Activated CD4-positive, alpha-beta memory T cell treated with anti-CD3 and anti-CD28 coated beads for 36 hours (primary cell): ENCODE measurements at regions not wholly inside any gene's neighbourhood (a gene's known extent, or its start where the extent isn't known, plus 50 kb on each side); places are given as distances from the start of the nearest gene placed in this dataset.
"Not testable (repeated sequence)": the region's sequence is repeated elsewhere in the genome, so short reads cannot be mapped to it uniquely, and the experiment has no call there.

Experiments
- CTCF ChIA-PET: fragments of 350-600 bp; sonication (Branson Sonifier 250); formaldehyde crosslinking; loops from one replicate; lab custom pipeline; 2021; ENCODE audit warnings: antibody characterized with exemption, inconsistent platforms; lab: Charles Lee
- POLR2A ChIA-PET: fragments of 350-600 bp; sonication (Branson Sonifier 250); formaldehyde crosslinking; loops from one replicate; lab custom pipeline; 2021; ENCODE audit warnings: antibody characterized with exemption; lab: Charles Lee
- DNase-seq: peaks from one replicate; pipeline ENCODE4 v3.0.0-alpha.2; 2020
- H3K27ac Mint-ChIP-seq: one replicate; pipeline ENCODE4 v1.8.0; 2021; ENCODE audit warnings: mixed read lengths
- H3K27me3 Mint-ChIP-seq: one replicate; pipeline ENCODE4 v1.8.0; 2021; ENCODE audit warnings: mixed read lengths
- H3K36me3 Mint-ChIP-seq: one replicate; pipeline ENCODE4 v1.8.0; 2021; ENCODE audit warnings: mixed read lengths
- H3K4me1 Mint-ChIP-seq: one replicate; pipeline ENCODE4 v1.8.0; 2021; ENCODE audit warnings: low read depth, mixed read lengths
- H3K4me3 Mint-ChIP-seq: one replicate; pipeline ENCODE4 v1.8.0; 2021; ENCODE audit warnings: mild to moderate bottlenecking, mixed read lengths
- H3K9me3 Mint-ChIP-seq: one replicate; pipeline ENCODE4 v1.8.0; 2021; ENCODE audit warnings: mixed read lengths
- intact Hi-C: fragments of 100-400 bp; cut with micrococcal nuclease; formaldehyde crosslinking; loops from one replicate; pipeline ENCODE4 v1.15.1; 2023

DNA sequence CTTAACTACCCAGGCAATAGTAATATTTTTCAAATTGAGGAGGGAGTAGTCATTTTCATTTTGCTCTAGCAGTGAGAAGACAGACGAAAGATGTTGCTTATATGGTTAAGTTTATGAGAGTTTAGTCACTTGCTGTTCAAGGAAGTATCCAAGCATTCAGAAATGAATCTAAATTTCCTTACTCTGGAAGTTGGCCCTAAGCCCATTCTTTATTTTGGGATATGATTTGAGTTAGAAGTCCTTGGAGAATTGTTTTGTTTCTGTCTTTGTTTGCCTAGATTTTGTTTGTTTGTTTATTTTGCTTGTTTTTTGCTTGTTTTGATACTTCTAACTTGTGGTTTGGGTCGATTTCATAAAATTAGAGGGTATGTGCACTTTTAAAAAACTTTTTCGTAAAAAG lies 146.4 kb upstream of the FGF10 start:
- Mint-ChIP-seq H3K27me3 (no peaks in the 10 kb centered on the region), H3K27ac (no peak overlapping the region), H3K36me3 (no peaks in the 10 kb centered on the region), H3K4me3 (no peak overlapping the region), H3K4me1 (no peaks in the 10 kb centered on the region), H3K9me3 (peaks cover 4% of the 10 kb centered on the region)
- DNase-seq = no peak
- CTCF ChIA-PET = no interaction called here
- POLR2A ChIA-PET = no interaction called here
- intact Hi-C loops = loop anchor here (1.0 kb wide), 1 partner anchor 239 kb away; no protein-coding TSS in a partner anchor

GRCh38 chr5:44532981-44533380 lies 143.8 kb upstream of the FGF10 start:
- Mint-ChIP-seq H3K9me3 (peaks cover 9% of the 10 kb centered on the region), H3K27me3 (no peaks in the 10 kb centered on the region), H3K27ac (no peak overlapping the region), H3K4me1 (no peaks in the 10 kb centered on the region), H3K4me3 (no peak overlapping the region), H3K36me3 (no peaks in the 10 kb centered on the region)
- intact Hi-C loops = no loop called here
- ChIA-PET CTCF (no interaction called here), POLR2A (no interaction called here)
- no peak for DNase-seq

DNA sequence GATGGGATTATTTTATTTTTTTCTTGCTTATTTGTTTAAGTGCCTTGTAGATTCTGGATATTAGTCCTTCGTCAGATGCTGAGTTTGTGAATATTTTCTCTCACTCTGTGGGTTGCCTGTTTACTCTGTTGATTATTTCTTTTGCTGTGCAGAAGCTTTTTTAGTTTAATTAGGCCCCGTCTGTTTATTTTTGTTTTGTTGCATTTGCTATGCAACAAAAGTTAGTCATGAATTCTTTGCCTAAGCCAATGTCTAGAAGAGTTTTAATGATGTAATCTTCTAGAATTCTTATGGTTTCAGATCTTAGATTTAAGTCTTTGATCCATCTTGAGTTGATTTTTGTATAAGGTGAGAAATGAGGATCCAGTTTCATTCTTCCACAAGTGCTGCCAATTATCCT lies 142.5 kb upstream of the FGF10 start:
- POLR2A ChIA-PET, H3K4me1 Mint-ChIP-seq, intact Hi-C loops: not testable (repeated sequence)

GRCh38 chr5:44530783-44531182 lies 141.6 kb upstream of the FGF10 start:
- H3K4me3 Mint-ChIP-seq, H3K27me3 Mint-ChIP-seq, H3K27ac Mint-ChIP-seq, POLR2A ChIA-PET, H3K9me3 Mint-ChIP-seq, H3K36me3 Mint-ChIP-seq, H3K4me1 Mint-ChIP-seq, DNase-seq, intact Hi-C loops: not testable (repeated sequence)
- CTCF ChIA-PET = interaction anchor here (0.6 kb wide), 1 partner anchor 21 kb away, joined by 3 read pairs; no protein-coding TSS in a partner anchor

More for the DNA sequence above, 142.5 kb upstream of the FGF10 start:
- H3K4me3 Mint-ChIP-seq, DNase-seq, H3K36me3 Mint-ChIP-seq, H3K27me3 Mint-ChIP-seq, H3K9me3 Mint-ChIP-seq, H3K27ac Mint-ChIP-seq, CTCF ChIA-PET: not testable (repeated sequence)

DNA sequence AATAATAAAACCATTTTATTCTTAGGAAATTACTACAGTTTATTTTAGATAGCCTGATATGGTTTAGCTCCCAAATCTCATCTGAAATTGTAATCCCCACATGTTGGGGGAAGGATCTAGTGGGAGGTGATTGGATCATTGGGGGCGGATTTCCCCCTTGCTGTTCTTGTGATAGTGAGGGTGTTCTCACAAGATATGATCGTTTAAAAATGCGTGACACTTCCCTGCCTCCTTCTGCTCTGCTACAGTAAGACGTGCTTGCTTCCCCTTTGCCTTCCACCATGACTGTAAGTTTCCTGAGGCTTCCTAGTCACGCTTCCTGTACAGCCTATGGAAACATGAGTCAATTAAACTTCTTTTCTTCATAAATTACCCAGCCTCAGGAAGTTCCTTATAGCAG lies 122.4 kb upstream of the FGF10 start:
- CTCF ChIA-PET = no interaction called here
- Mint-ChIP-seq H3K4me3 (no peak overlapping the region), H3K36me3 (no peaks in the 10 kb centered on the region), H3K4me1 (no peaks in the 10 kb centered on the region), H3K9me3 (no peaks in the 10 kb centered on the region), H3K27ac (no peak overlapping the region), H3K27me3 (no peaks in the 10 kb centered on the region)
- DNase-seq = no peak
- intact Hi-C loops = no loop called here
- POLR2A ChIA-PET = no interaction called here

DNA sequence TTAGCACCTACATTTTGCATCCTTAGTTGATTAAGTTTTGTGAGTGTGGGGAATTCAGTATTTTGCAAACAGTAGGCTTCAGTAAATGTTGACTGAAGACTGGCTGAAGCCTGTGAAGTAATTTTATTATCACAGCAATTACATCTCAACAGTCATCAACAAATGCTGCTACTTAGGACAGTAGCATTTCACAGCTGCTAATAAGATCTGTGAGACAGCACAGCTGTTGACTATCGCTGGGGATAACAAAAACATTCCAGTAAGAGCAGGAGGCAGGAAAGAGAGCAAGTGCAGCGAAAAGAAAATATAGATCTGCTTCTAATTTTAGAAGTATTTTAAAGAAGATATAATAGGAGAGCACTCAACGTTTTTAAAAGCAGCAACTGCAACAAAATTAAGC lies 117.3 kb upstream of the FGF10 start:
- ChIA-PET CTCF (no interaction called here), POLR2A (no interaction called here)
- Mint-ChIP-seq H3K9me3 (no peaks in the 10 kb centered on the region), H3K27ac (no peak overlapping the region), H3K27me3 (no peaks in the 10 kb centered on the region), H3K4me3 (no peak overlapping the region), H3K36me3 (no peaks in the 10 kb centered on the region), H3K4me1 (no peaks in the 10 kb centered on the region)
- DNase-seq = no peak
- intact Hi-C loops = no loop called here

DNA sequence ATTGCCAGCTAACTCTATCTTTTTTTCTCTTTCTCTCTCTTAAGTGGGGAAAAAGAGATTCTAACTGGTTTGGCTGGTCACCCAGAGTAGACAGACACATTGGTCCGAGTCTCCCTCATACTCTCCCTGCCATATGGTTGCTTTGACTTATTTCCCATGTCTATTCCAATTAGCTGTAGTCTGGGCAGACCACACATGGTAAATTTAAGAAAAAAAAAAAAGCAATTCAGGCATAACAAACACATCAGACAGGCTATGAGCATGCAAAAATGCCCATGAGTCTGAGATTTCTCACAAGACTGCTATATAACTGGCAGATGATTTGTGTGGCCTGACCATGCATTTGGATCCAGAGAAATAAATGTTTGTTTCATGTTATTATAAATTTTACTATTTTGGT lies 110.2 kb upstream of the FGF10 start:
- intact Hi-C loops = no loop called here
- POLR2A ChIA-PET = no interaction called here
- CTCF ChIA-PET = no interaction called here

DNA sequence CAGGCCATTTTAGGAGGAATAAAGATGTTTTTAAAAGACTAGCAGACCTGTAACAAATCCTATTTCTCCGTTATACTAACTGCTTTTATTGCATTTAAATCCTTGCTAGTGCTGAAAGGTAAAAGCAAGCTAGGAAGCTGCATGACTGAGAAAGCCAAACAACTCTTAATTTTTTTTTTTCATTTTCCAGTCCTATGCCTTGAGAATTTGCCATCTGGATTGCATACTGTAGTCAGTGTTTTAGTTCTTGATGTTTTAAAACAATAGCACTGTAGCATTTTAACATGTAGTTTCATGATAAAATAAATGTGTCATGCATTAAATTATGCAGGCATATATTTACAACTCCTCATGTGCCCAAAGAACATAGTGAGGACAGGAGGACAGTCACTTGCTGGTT lies 108.4 kb upstream of the FGF10 start:
- H3K9me3 Mint-ChIP-seq = peaks cover 2% of the 10 kb centered on the region
- CTCF ChIA-PET = no interaction called here
- H3K27ac Mint-ChIP-seq = no peak overlapping the region
- H3K4me1 Mint-ChIP-seq = no peaks in the 10 kb centered on the region
- POLR2A ChIA-PET = no interaction called here
- DNase-seq = no peak
- intact Hi-C loops = no loop called here
- H3K36me3 Mint-ChIP-seq = no peaks in the 10 kb centered on the region
- H3K4me3 Mint-ChIP-seq = no peak overlapping the region
- no peaks in the 10 kb centered on the region for H3K27me3 Mint-ChIP-seq

More for the DNA sequence above, 110.2 kb upstream of the FGF10 start:
- H3K27ac Mint-ChIP-seq = no peak overlapping the region
- H3K4me3 Mint-ChIP-seq = no peak overlapping the region
- H3K27me3 Mint-ChIP-seq = no peaks in the 10 kb centered on the region
- H3K4me1 Mint-ChIP-seq = no peaks in the 10 kb centered on the region
- H3K9me3 Mint-ChIP-seq = no peaks in the 10 kb centered on the region
- H3K36me3 Mint-ChIP-seq = no peaks in the 10 kb centered on the region
- no peak for DNase-seq

DNA sequence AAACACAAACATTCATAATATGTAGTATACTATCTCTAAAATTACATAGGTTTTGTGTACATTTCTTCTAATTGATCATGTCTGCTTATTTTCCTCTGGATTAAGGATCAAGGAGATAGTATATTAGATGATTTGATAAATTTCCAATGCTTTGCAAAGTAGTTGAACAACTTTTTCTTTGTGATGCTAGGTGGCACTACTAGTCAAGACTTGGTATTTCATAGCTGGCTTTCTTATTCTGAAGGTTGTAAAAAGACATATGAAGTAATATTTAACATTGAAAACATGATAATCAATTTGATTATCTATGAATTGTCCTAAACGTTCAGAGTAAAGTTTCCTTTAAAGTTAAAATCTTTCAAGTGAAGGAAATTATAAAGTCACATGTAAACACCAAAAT lies 106.1 kb upstream of the FGF10 start:
- POLR2A ChIA-PET = no interaction called here
- no peak for DNase-seq
- no peaks in the 10 kb centered on the region for H3K4me1 Mint-ChIP-seq
- intact Hi-C loops = no loop called here
- no peaks in the 10 kb centered on the region for H3K27me3 Mint-ChIP-seq
- peaks cover 2% of the 10 kb centered on the region for H3K9me3 Mint-ChIP-seq
- no peak overlapping the region for H3K27ac Mint-ChIP-seq
- CTCF ChIA-PET = no interaction called here
- H3K4me3 Mint-ChIP-seq = no peak overlapping the region
- no peaks in the 10 kb centered on the region for H3K36me3 Mint-ChIP-seq

- Mint-ChIP-seq H3K4me3 (no peak overlapping the region), H3K9me3 (peaks cover 2% of the 10 kb centered on the region), H3K4me1 (no peaks in the 10 kb centered on the region), H3K27ac (no peak overlapping the region), H3K27me3 (no peaks in the 10 kb centered on the region), H3K36me3 (no peaks in the 10 kb centered on the region)
- ChIA-PET CTCF (no interaction called here), POLR2A (no interaction called here)
- no peak for DNase-seq
- intact Hi-C loops = no loop called here
Measured at GRCh38 chr5:44489759-44490158, 100.5 kb upstream of the FGF10 start.

DNA sequence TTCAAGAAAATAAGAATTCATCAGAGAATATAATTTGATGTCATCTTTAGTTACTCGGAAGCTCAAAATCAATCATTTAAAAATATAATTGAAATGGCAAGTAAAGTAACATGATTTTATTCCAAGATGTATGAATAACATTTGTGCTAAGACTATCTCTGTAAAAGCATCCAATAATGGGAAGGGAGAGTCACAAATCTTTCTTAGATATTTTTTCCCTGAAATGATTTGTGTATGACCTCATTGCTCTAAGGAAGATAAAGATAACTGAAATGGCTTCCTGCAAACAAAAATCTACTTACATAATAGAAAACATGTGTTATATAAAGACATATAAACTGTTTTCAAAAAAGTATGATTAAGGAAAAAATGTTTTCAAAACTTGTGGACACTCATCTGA lies 97.4 kb upstream of the FGF10 start:
- no peak overlapping the region for H3K4me3 Mint-ChIP-seq
- no peak for DNase-seq
- no peak overlapping the region for H3K27ac Mint-ChIP-seq
- intact Hi-C loops = no loop called here
- H3K36me3 Mint-ChIP-seq = no peaks in the 10 kb centered on the region
- no peaks in the 10 kb centered on the region for H3K27me3 Mint-ChIP-seq
- no peaks in the 10 kb centered on the region for H3K4me1 Mint-ChIP-seq
- POLR2A ChIA-PET = no interaction called here
- CTCF ChIA-PET = no interaction called here
- no peaks in the 10 kb centered on the region for H3K9me3 Mint-ChIP-seq

DNA sequence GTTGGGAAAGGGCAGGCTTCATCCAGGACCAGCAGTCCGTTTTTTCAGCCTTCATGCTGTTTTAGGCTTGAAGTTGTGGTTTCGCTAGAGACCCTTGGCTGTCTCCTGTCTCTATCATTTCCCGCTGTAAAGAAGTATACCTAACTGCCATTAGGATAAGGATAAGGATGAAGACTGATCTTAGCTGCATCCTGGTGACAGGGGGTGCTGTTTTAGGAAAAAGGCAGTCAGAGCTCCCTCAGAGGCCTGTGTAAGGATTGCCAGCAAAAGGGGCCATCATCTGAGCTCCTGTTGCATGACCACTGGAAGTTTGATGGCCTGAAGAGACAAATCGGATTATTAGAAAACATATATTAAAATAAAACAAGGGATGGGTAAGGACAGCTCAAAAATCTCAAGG lies 64.8 kb upstream of the FGF10 start:
- no peak overlapping the region for H3K27ac Mint-ChIP-seq
- no peaks in the 10 kb centered on the region for H3K36me3 Mint-ChIP-seq
- intact Hi-C loops = no loop called here
- CTCF ChIA-PET = no interaction called here
- DNase-seq = no peak
- peaks cover 10% of the 10 kb centered on the region for H3K9me3 Mint-ChIP-seq
- H3K27me3 Mint-ChIP-seq = no peaks in the 10 kb centered on the region
- H3K4me1 Mint-ChIP-seq = no peaks in the 10 kb centered on the region
- no peak overlapping the region for H3K4me3 Mint-ChIP-seq
- POLR2A ChIA-PET = no interaction called here

- no peaks in the 10 kb centered on the region for H3K27me3 Mint-ChIP-seq
- intact Hi-C loops = no loop called here
- no peak overlapping the region for H3K4me3 Mint-ChIP-seq
- H3K27ac Mint-ChIP-seq = no peak overlapping the region
- POLR2A ChIA-PET = no interaction called here
- CTCF ChIA-PET = no interaction called here
- no peaks in the 10 kb centered on the region for H3K4me1 Mint-ChIP-seq
- H3K9me3 Mint-ChIP-seq = no peaks in the 10 kb centered on the region
- no peak for DNase-seq
- no peaks in the 10 kb centered on the region for H3K36me3 Mint-ChIP-seq
Measured at GRCh38 chr5:44446399-44446798, 57.2 kb upstream of the FGF10 start.

DNA sequence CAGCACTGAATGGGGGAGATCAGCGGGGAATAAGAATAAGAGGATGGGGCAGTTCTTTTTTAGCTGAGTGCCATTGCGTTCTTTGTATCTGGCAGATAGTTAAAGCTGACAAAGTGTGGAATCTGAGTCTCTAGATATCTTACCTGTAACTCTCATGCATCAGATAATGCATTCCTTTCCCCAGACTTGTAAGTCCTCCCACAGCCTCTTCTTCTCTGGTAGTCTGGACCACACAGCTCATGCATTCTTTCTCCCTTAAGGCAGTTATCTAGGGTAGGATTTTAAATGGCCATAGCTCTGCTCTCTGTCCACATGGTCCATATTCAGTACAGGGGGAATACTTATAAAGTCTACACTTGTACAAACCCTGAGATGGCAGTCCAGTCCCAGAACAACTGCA lies 54.0 kb upstream of the FGF10 start:
- POLR2A ChIA-PET = no interaction called here
- Mint-ChIP-seq H3K4me3 (no peak overlapping the region), H3K4me1 (no peaks in the 10 kb centered on the region), H3K27me3 (no peaks in the 10 kb centered on the region), H3K36me3 (no peaks in the 10 kb centered on the region), H3K9me3 (no peaks in the 10 kb centered on the region), H3K27ac (no peak overlapping the region)
- DNase-seq = no peak
- CTCF ChIA-PET = no interaction called here
- intact Hi-C loops = no loop called here
